ENCODE measurements at regions not wholly inside any gene's neighbourhood (a gene's known extent, or its start where the extent isn't known, plus 50 kb on each side); places are given as distances from the start of the nearest gene placed in this dataset.
A peak's percentile ranks its signal among the peaks of the same experiment; 100 is the strongest.

DNA sequence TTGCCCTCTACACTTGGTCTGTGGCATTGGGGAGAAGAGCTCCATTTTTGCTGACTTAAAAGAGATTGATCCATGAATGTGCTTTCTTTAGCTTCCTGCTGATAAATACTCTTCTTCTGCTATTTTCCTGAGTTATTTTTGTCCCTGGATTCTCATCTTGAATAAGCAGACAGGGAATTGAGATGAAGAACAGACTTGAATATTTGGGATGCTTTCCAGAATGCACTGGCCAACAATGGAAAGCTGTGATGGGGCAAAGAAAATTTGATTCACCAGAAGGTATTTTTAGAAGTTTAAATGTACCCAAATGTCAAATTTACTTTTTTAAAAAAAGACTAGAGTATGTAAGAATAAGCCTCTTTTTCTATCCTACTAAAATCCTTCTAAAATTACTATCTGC lies 309.9 kb upstream of the PPP1R2C start:
- TF ChIP-seq CTCF (conservative IDR thresholded peaks at IDR 0.05) (no peak), ZFX (IDR thresholded peaks at IDR 0.05) (no peak)
- H3K27ac ChIP-seq: no peak overlapping the region

GRCh38 chrX:43096830-43097229 lies 318.9 kb upstream of the PPP1R2C start:
- no peak for TF ChIP-seq CTCF (conservative IDR thresholded peaks at IDR 0.05)
- TF ChIP-seq ZFX (IDR thresholded peaks at IDR 0.05): no peak
- no peak overlapping the region for H3K27ac ChIP-seq

DNA sequence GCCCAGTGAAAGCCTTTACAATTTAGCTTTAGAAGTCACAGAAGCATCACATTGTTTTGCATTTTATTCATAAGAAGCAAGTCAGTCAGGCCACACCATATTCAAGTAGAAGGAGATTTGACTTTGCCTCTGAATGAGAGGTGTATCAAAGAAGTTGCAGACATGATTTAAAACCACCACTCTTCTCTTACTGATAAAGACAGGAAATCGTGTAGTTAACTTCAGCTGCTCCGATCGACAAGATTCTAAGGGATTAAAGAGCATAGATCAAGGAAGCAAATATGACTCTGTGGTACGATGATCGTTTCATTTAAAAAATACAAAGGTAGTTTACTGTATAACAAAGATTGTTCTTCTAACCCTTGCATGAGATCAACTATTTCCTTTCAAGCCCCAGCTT lies 328.0 kb upstream of the PPP1R2C start:
- TF ChIP-seq CTCF (conservative IDR thresholded peaks at IDR 0.05) (no peak), ZFX (IDR thresholded peaks at IDR 0.05) (no peak)
- no peak overlapping the region for H3K27ac ChIP-seq

DNA sequence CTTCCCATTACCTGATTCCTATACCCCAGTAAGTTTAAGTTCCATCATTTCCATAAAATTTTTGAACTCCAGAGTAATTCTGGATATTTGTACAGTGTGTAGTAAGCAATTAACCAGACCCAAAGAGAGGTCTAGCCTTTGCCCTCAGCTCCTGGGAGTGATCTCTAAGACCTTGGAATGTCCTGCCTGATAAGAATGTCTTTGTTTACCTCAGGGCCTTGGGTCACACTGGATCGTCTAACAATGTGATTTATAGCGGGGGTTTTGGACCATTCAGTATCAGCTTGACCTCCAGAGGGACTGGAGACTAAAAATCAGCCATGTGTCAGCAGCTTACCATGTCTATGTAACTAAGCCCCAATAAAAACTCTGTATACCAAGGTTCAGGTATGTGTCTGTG lies 330.9 kb upstream of the PPP1R2C start:
- H3K27ac ChIP-seq: no peak overlapping the region
- TF ChIP-seq ZFX (IDR thresholded peaks at IDR 0.05) (no peak), CTCF (conservative IDR thresholded peaks at IDR 0.05) (no peak)

DNA sequence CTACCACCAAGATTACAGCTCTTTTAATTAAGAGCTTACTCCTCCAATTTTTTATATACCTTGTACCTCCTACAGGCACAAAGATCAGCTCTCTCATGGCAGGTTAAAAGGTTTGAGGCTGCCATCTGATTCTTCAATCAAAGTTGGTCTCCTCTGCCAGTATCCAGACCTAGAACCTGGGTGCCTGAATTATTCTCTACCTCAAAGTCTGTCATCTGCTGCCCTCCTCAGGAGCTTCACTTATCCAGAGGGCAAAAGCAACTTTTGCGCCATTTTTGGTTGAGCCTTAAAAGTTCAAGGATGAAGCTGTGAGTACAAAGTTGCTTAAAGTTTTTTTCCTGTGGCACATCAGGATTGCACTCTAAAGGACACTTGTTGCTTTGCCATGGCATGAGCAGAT lies 343.7 kb upstream of the PPP1R2C start:
- TF ChIP-seq ZFX (IDR thresholded peaks at IDR 0.05) (no peak), CTCF (conservative IDR thresholded peaks at IDR 0.05) (peak; percentile 7; the same call in 1 of the 2 replicates)
- no peak overlapping the region for H3K27ac ChIP-seq

- TF ChIP-seq CTCF (conservative IDR thresholded peaks at IDR 0.05): no peak
- no peak for TF ChIP-seq ZFX (IDR thresholded peaks at IDR 0.05)
- no peak overlapping the region for H3K27ac ChIP-seq
These were observed 361.7 kb upstream of the PPP1R2C start for GRCh38 chrX:43139645-43140044.

DNA sequence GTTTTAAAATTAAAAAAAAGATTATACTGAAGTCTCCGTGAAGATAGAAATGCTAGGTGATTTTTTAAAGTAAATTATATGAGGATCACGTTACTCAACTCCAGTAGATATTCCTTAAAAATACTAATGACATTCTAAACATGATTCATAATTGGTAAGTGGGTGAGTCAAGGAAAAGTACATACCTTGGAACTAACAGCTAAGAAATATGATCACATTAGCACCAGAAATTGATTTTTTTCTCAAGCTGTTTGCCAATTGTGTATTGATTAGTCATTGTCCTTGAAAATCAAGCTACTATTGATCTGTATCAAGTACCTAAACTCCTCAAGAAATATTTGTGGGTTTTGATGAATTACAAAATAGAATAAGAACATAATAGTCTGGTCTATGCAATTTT lies 362.6 kb upstream of the PPP1R2C start:
- TF ChIP-seq ZFX (IDR thresholded peaks at IDR 0.05) (no peak), CTCF (conservative IDR thresholded peaks at IDR 0.05) (no peak)

More for the DNA sequence above, 362.6 kb upstream of the PPP1R2C start:
- no peak overlapping the region for H3K27ac ChIP-seq
